ENCODE measurements at regions not wholly inside any gene's neighbourhood (a gene's known extent, or its start where the extent isn't known, plus 50 kb on each side); places are given as distances from the start of the nearest gene placed in this dataset.

- no peak overlapping the region for H3K4me3 ChIP-seq (ENCODE audit: low read depth, poor library complexity, severe bottlenecking)
- DNase-seq (ENCODE audit: low spot score in 2 of 2) = no peak
- intact Hi-C loops (cut with DNase I; ENCODE audit: low total_unique reads) = no loop called here
- 53 to 68% methylated on average over 8 to 9 of the region's 12 CpGs for WGBS, 2 donors
- TF ChIP-seq, protein P1, sequence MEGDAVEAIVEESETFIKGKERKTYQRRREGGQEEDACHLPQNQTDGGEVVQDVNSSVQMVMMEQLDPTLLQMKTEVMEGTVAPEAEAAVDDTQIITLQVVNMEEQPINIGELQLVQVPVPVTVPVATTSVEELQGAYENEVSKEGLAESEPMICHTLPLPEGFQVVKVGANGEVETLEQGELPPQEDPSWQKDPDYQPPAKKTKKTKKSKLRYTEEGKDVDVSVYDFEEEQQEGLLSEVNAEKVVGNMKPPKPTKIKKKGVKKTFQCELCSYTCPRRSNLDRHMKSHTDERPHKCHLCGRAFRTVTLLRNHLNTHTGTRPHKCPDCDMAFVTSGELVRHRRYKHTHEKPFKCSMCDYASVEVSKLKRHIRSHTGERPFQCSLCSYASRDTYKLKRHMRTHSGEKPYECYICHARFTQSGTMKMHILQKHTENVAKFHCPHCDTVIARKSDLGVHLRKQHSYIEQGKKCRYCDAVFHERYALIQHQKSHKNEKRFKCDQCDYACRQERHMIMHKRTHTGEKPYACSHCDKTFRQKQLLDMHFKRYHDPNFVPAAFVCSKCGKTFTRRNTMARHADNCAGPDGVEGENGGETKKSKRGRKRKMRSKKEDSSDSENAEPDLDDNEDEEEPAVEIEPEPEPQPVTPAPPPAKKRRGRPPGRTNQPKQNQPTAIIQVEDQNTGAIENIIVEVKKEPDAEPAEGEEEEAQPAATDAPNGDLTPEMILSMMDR (IDR thresholded peaks at IDR 0.05) = no peak
- TF ChIP-seq POLR2A (IDR thresholded peaks at IDR 0.05) = no peak
Observed at GRCh38 chr15:70504988-70505387, 258.4 kb downstream of the UACA start.

DNA sequence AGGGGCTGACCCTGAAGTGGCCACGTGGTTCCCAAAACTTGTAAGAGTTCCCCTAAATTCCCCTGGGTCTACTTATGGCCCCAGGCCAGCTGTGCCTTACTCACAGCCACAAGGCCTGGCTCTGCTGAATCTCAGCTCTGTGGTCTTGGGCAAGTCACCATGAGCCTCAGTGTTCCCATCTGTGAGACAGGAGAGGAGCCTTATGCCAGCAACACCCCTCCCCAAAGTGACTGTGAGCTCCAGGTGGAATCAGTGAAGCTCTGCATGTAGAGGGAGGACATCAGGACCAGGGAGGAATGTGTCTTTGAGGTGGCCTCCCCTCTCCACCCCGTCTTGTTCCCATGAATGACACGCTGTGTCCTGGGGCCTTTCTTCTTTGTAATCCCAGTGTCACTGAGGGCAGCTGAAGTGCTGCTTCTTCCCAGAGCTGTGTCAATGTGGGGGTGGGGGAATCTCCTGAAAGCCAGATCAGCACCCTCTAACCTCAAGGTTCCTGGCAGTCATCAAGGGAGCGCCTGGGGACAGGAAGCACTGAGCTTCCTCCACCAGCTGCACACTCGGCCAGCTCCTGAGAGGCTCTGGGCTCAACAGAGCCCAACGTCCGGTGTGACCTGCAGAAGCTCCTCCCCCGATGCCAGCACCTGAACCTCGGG is 258.9 kb downstream of the UACA start:
- 43 to 58% methylated on average over 9 of the region's 9 CpGs for WGBS, 2 donors
- intact Hi-C loops (cut with DNase I; ENCODE audit: low total_unique reads) = no loop called here
- peak in 1 of 2 donors; percentile 45 for DNase-seq (ENCODE audit: low spot score in 2 of 2)

GRCh38 chr15:70503798-70504298 is 259.5 kb downstream of the UACA start:
- 63 to 77% methylated on average over 10 of the region's 10 CpGs for WGBS, 2 donors
- intact Hi-C loops (cut with DNase I; ENCODE audit: low total_unique reads) = no loop called here
- no peak for DNase-seq (ENCODE audit: low spot score in 2 of 2)
- no peak overlapping the region for H3K4me3 ChIP-seq (ENCODE audit: low read depth, poor library complexity, severe bottlenecking)
- no peak for TF ChIP-seq POLR2A (IDR thresholded peaks at IDR 0.05)
- TF ChIP-seq, protein P1 (IDR thresholded peaks at IDR 0.05) = no peak

More for the DNA sequence above, 258.9 kb downstream of the UACA start:
- no peak overlapping the region for H3K4me3 ChIP-seq (ENCODE audit: low read depth, poor library complexity, severe bottlenecking)
- TF ChIP-seq, protein P1 (IDR thresholded peaks at IDR 0.05) = no peak
- no peak for TF ChIP-seq POLR2A (IDR thresholded peaks at IDR 0.05)

- DNase-seq (ENCODE audit: low spot score in 2 of 2) = no peak
- intact Hi-C loops (cut with DNase I; ENCODE audit: low total_unique reads) = no loop called here
- no peak overlapping the region for H3K4me3 ChIP-seq (ENCODE audit: low read depth, poor library complexity, severe bottlenecking)
- 80 to 91% methylated on average over 8 of the region's 8 CpGs for WGBS, 2 donors
- no peak for TF ChIP-seq POLR2A (IDR thresholded peaks at IDR 0.05)
- TF ChIP-seq, protein P1 (IDR thresholded peaks at IDR 0.05) = no peak
Observed at GRCh38 chr15:70503073-70503745, 260.1 kb downstream of the UACA start.

DNA sequence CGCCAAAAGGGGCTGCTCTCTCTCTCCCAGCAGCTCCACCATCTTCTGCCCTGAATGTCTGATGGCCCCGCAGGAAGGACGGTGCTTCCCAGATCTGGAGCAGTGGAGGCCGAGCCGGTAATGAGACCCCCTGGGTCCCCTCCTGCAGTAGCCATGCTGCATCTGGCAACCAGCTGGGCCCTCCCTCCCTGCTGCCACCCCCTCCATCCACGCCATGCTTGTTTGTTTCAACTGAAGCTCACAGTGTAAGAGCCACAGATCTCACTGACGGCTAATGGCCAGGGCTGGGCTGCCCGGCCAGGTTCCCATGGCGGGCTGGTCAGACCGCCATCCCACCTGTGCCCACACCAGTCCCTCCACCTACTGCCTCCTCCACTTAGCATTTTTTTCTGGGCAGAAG is 260.8 kb downstream of the UACA start:
- TF ChIP-seq POLR2A (IDR thresholded peaks at IDR 0.05) = no peak
- TF ChIP-seq, protein P1 (IDR thresholded peaks at IDR 0.05) = no peak
- intact Hi-C loops (cut with DNase I; ENCODE audit: low total_unique reads) = no loop called here
- no peak overlapping the region for H3K4me3 ChIP-seq (ENCODE audit: low read depth, poor library complexity, severe bottlenecking)
- WGBS, 2 donors = 88 to 93% methylated on average over 10 of the region's 10 CpGs
- DNase-seq (ENCODE audit: low spot score in 2 of 2) = no peak
